ENCODE measurements at regions not wholly inside any gene's neighbourhood (a gene's known extent, or its start where the extent isn't known, plus 50 kb on each side); places are given as distances from the start of the nearest gene placed in this dataset.

DNA sequence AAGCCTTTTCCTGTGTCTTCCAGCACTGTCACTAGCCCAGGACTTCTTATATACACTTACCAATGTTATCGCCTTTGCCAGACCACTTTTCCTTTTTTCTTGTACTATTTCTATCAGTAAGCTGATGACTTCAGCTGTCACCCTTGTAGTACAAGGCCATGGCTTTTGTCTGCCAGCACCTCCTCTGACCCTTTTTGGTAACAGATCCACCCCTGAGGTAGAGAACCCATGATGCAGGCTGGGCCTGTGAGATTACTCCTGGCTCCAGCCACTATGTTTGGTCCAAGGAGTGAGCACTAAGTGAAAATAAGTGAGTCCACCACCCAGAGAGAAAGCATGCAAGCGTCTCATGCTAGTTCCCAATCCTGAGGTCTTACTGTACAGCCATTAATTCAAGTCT is 406.7 kb downstream of the MLLT3 start:
- TF ChIP-seq SUZ12 (IDR thresholded peaks at IDR 0.05; ENCODE audit: extremely low read depth, insufficient read depth, insufficient read length) (no peak), ZNF274 (IDR thresholded peaks at IDR 0.05; ENCODE audit: low read depth, low read length) (no peak), YY1 (IDR thresholded peaks at IDR 0.05; ENCODE audit: insufficient read depth, insufficient read length) (no peak)
